HG03108 (cell line): ENCODE measurements at regions not wholly inside any gene's neighbourhood (a gene's known extent, or its start where the extent isn't known, plus 50 kb on each side); places are given as distances from the start of the nearest gene placed in this dataset.
"Not testable (repeated sequence)": the region's sequence is repeated elsewhere in the genome, so short reads cannot be mapped to it uniquely, and the experiment has no call there.

ENCODE experiments used
- ATAC-seq: cut with Tn5 transposase; IDR thresholded peaks from one replicate; pipeline ENCODE4 v1.9.1; 2021; ENCODE audit warnings: moderate library complexity; ENCODE audit not compliant: unreplicated experiment

GRCh38 chr4:43089730-43090129 lies 197.2 kb downstream of the GRXCR1 start:
- ATAC-seq, result no peak

DNA sequence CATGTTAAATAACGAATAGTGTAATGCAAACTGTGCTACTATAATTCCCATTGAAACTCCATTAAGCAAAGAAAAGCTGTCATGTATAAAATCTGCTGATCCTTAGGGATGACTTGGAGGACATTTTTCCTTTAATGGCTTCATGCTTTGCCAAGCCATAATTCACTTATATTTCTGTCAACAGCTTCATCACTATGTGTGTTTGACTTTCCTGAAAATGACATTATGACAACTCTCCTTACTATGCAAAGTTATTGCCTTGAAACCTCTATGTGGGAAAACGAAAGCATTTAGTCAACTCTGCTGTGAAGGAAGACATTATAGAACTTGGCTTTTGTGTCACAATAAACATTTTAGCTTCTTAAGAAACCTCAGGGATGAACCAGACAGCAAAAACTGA lies 210.5 kb downstream of the GRXCR1 start:
- ATAC-seq, result no peak

DNA sequence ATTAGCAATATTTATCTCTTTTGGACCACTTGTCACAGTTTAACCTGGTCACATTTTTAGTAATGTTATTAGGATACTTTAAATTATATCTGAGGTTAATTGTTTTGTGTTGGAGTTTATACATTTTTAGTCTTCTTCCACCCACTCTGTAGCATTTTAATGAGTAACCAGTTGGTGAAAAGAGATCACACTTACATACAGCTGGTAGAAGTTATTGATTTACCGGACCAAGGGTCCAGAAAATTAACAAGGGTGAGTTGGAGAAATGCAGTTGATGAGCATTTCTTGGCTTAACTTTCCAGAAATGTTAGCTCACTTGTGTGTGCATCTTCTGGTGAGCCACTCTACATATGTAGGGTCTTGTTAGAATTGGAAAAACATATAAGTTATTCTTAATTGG lies 219.6 kb downstream of the GRXCR1 start:
- no peak for ATAC-seq

DNA sequence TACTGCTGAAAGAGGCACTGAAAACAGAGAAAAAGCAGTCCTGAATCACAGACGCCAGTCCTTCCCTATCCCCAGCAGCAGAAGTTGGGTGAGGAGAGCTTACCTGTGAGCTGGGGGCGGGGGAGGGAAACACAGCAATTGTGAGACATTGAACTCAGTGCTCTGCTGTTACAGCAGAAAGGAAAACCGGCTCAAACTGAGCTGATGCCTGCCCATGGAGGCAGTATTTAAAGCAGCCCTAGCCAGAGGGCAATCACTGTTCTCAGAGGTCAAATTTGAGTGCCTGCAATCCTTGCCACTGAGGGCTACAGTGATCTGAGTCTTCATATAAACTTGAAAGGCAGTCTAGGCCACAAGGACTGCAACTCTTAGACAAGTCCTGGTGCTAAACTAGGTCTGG lies 220.7 kb downstream of the GRXCR1 start:
- ATAC-seq, result no peak

- ATAC-seq, result no peak
Observed at GRCh38 chr4:43126595-43126994, 234.1 kb downstream of the GRXCR1 start.

GRCh38 chr4:43130228-43131021 lies 237.9 kb downstream of the GRXCR1 start:
- ATAC-seq, result no peak

DNA sequence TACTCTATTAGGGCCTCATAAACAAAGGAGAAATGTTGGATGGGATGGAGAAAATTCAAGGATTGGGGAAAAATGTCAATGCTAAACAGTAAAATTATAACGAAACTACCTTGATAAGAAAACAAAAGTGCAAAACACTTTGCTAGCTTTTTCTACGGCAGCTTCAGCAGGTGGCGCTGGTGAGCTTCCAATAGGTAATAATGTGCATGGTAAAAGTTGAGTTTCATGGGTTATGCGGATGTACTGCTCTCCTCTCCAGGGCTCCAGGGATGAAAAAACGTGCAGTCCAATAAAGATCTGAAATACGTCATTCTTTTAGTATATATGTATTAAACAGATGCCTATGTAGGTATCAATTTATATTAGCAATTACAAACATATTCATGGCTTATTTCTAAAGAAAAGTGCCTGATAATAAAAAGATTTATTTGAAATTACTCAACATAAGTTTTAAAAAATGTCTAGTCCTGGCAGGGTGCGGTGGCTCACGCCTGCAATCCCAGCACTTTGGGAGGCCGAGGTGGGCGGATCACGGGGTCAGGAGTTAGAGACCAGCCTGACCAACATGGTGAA lies 239.6 kb downstream of the GRXCR1 start:
- peak; percentile 70 for ATAC-seq

GRCh38 chr4:43133566-43133965 lies 241.1 kb downstream of the GRXCR1 start:
- ATAC-seq, result no peak

GRCh38 chr4:43136752-43137151 lies 244.2 kb downstream of the GRXCR1 start:
- no peak for ATAC-seq

DNA sequence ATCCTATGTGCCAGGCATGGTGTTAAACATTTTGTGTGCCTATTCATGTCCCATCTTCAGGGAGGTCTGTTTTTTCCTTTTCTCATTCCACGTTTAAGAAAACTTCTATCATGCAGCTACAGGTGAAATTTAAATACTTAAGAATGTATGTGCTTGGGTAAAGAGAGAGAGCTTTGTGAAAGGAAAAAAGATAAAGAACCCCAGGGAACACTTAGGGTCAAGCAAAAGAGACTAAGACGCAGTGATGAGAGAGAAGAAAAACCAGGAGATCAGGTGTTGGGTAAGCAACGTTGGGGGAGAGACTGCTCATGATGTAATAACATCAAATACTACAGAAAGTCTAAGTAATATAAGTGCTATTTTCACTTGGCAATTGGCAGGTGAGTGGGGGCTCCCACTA lies 253.7 kb downstream of the GRXCR1 start:
- no peak for ATAC-seq

DNA sequence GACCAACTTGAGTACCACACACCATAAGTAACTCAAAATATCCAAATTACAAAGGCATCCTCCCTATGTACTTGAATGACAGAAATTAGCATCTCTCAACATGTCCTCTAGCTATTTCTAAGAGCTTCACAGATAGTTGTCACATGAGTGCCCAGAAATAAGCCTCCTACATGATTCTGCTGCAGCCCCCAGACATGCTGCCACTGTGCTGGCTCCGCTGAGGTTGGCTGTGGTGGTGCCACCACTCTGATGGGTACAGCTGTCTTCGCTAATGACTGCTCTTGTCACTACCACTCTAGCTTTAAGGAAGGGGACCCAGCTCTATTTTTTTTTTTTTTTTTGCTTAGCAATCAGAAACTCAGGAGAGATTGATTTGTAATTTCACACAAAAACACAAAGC lies 256.0 kb downstream of the GRXCR1 start:
- ATAC-seq, result no peak

DNA sequence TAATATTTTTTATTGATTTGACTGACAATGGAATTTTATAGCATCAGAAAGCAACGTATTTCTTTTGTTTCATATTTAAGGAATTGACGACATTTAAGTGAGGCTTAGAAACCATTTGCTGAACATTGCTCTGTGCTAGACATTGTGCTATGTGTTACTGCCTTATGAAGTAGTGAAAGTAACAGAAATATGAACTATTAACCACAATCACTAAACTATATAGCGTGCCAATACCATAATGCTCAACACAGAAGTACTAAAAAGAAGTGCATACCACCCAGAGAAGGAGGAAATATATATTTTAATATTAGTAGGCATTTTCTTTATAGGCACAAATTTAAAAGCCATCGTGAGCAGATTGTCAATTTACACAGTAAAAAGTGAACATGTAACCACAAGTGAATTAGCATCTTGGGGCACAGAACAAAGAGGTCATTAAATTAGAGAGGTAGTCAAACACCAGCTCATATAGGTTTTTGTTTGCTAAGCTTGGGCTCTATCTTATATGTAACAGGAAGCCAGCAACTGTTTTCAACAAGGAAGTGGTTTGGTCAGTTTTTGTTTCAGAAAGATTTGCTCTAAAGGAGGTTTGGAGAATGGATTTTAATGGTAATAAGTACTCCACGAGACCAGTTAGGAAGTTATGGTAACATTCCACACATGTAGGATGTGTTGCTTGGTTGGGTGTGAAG lies 270.7 kb downstream of the GRXCR1 start:
- no peak for ATAC-seq

DNA sequence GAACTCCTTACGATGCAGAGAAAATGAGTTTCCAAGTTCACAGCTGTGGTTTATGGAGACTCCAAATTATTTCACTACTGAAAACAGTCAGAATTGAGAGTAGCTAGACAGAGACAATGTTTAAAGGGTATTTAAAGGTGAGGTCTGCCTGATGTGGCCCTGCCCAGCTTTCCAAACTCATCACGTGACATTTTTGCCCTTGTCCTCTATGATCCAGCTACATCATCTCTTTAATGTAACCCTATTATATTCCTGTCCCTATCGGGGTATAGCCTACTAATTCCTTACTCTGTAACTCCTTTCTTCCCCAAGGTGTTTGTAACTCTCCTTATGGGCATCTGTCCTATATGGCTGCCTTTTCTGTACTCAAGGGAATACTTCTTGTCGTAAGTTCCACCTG lies 297.2 kb downstream of the GRXCR1 start:
- no peak for ATAC-seq

DNA sequence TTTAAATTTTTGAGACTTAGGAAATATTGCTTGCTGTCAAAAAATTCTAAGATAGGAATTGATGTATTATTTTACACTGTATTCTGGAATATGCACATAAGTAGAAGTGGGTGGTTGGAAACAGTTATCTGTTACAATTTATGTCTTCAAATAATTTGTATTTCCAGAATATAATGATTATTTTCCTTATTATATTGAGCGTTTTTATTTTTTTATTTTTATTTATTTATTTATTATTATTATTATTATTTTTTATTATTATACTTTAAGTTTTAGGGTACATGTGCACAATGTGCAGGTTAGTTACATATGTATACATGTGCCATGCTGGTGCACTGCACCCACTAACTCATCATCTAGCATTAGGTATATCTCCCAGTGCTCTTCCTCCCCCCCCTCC lies 320.1 kb downstream of the GRXCR1 start:
- ATAC-seq, result not testable (repeated sequence)

DNA sequence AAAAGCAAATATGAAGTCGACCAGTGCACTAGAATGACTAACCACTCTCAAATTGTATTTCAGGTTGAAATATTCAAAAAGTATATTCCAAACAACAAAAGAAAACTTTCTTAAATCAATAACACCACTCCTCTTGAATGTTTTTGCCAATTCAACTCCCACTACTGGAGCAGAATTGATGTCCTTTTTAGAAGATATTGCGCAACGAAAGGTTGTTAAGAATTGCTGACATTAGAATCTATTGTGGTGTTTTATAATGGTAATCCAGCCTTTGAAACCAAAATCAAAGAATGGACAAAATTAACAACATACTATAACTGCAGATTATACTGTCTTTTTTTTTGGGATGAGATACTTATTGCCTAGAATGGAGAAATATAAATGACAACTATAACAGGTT lies 331.3 kb downstream of the GRXCR1 start:
- ATAC-seq, result no peak

- ATAC-seq, result no peak
Observed at GRCh38 chr4:43224559-43224958, 332.0 kb downstream of the GRXCR1 start.

DNA sequence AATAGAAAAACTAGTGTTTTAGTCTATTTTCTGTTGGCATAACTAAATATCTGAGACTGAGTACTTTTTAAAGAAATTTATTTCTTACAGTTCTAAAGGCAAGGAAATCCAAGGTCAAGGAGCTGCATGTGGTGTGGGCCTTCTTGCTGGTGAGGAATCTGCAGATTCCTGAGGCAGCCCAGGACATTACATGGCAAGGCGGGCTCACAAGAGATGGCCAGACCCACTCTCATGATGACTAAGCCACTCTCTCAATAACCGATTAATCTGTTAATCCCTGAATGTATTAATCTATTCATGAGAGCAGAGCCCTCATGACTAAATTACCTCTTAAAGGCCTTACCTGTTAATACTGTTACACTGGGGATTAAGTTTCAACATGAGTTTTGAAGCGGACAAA lies 340.8 kb downstream of the GRXCR1 start:
- ATAC-seq, result no peak

DNA sequence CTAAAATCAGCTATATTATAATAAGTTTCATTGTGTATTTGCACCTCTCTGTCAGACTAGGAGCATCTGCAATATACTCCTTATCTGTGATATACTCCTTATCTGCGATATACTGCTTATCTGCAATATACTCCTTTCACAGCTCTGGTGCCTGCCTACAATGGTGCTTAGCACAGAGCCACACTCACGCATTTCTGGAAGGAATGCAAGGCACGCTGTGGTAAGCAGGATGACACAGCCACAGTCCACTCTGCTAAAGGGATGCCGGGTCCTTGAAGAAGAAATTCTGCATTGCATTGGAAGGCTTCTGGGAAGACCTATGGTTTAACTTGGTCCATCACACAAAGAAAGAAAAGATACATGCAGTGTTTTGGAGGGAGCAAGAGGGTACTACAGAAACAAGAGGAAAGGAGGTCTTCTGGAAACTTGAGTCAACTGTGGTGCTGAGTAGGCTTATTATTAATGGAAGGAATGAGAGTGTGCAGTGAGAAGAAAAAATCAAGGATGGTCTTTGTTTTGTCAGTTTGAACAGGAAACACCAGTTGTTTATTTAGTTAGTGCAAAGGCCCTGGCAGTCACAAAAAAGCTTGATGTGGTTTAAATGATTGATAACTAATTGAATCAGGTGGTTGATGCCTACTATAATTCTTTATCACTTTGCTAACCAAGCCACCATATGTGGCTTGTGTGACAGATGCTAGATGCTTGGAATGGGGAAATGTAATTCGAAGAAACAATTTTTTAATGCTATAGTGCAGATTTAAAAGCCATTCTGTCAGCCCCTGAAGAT lies 342.3 kb downstream of the GRXCR1 start:
- ATAC-seq, result no peak

- no peak for ATAC-seq
Observed at GRCh38 chr4:43238008-43238407, 345.5 kb downstream of the GRXCR1 start.

- ATAC-seq, result no peak
Observed at GRCh38 chr4:43238585-43238984, 346.1 kb downstream of the GRXCR1 start.

DNA sequence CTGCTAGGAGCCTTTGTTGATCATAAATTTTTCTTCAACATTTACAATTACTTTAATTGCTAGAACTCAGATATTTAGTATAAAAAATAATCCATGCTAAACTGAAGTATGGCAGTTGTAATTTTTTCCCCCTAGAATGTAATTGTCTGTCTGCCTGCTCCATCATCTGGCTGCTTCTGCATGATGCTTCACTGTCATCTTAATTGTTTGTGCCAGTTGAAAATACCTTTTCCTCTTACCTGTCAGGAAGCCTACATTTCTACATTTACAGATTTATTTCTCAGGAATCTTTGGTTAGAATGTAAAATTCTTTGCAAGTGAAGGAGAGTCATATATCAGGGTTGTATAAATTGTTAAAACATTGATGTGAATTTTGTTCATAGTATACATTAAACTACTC lies 348.6 kb downstream of the GRXCR1 start:
- no peak for ATAC-seq
